HG02973 (cell line): ENCODE measurements at regions not wholly inside any gene's neighbourhood (a gene's known extent, or its start where the extent isn't known, plus 50 kb on each side); places are given as distances from the start of the nearest gene placed in this dataset.
A peak's percentile ranks its signal among the peaks of the same experiment; 100 is the strongest.

Experiments used
- ATAC-seq: cut with Tn5 transposase; IDR thresholded peaks from one replicate; pipeline ENCODE4 v1.9.1; 2021; ENCODE audit warnings: moderate library complexity; ENCODE audit not compliant: unreplicated experiment

- no peak for ATAC-seq
Observed at GRCh38 chr12:91432089-91432488, 249.5 kb upstream of the DCN start.

GRCh38 chr12:91424506-91424905 lies 241.9 kb upstream of the DCN start:
- no peak for ATAC-seq

- ATAC-seq = no peak
Observed at GRCh38 chr12:91423693-91424050, 241.1 kb upstream of the DCN start.

- ATAC-seq = no peak
Observed at GRCh38 chr12:91422811-91423692, 240.4 kb upstream of the DCN start.

GRCh38 chr12:91422127-91422526 lies 239.5 kb upstream of the DCN start:
- ATAC-seq = no peak

GRCh38 chr12:91419809-91420208 lies 237.2 kb upstream of the DCN start:
- no peak for ATAC-seq

- ATAC-seq = no peak
Observed at GRCh38 chr12:91418221-91419090, 235.8 kb upstream of the DCN start.

GRCh38 chr12:91417650-91418049 lies 235.0 kb upstream of the DCN start:
- no peak for ATAC-seq

GRCh38 chr12:91414636-91415035 lies 232.0 kb upstream of the DCN start:
- no peak for ATAC-seq

- ATAC-seq = no peak
Observed at GRCh38 chr12:91413581-91414546, 231.2 kb upstream of the DCN start.

GRCh38 chr12:91406920-91407341 lies 224.3 kb upstream of the DCN start:
- peak; percentile 56 for ATAC-seq

- ATAC-seq = no peak
Observed at GRCh38 chr12:91404441-91404840, 221.8 kb upstream of the DCN start.

- ATAC-seq = no peak
Observed at GRCh38 chr12:91401190-91401589, 218.6 kb upstream of the DCN start.

GRCh38 chr12:91400271-91400670 lies 217.7 kb upstream of the DCN start:
- no peak for ATAC-seq

- no peak for ATAC-seq
Observed at GRCh38 chr12:91397866-91398532, 215.4 kb upstream of the DCN start.

- ATAC-seq = no peak
Observed at GRCh38 chr12:91396293-91396692, 213.7 kb upstream of the DCN start.

- ATAC-seq = no peak
Observed at GRCh38 chr12:91395628-91396135, 213.1 kb upstream of the DCN start.

GRCh38 chr12:91394903-91395302 lies 212.3 kb upstream of the DCN start:
- no peak for ATAC-seq

GRCh38 chr12:91388573-91388972 lies 206.0 kb upstream of the DCN start:
- ATAC-seq = no peak
